GM19397 (cell line): ENCODE measurements at regions not wholly inside any gene's neighbourhood (a gene's known extent, or its start where the extent isn't known, plus 50 kb on each side); places are given as distances from the start of the nearest gene placed in this dataset.

ENCODE experiments used
- ATAC-seq: cut with Tn5 transposase; IDR thresholded peaks from one replicate; pipeline ENCODE4 v1.9.1; 2021; ENCODE audit warnings: mild to moderate bottlenecking, moderate library complexity; ENCODE audit not compliant: unreplicated experiment

DNA sequence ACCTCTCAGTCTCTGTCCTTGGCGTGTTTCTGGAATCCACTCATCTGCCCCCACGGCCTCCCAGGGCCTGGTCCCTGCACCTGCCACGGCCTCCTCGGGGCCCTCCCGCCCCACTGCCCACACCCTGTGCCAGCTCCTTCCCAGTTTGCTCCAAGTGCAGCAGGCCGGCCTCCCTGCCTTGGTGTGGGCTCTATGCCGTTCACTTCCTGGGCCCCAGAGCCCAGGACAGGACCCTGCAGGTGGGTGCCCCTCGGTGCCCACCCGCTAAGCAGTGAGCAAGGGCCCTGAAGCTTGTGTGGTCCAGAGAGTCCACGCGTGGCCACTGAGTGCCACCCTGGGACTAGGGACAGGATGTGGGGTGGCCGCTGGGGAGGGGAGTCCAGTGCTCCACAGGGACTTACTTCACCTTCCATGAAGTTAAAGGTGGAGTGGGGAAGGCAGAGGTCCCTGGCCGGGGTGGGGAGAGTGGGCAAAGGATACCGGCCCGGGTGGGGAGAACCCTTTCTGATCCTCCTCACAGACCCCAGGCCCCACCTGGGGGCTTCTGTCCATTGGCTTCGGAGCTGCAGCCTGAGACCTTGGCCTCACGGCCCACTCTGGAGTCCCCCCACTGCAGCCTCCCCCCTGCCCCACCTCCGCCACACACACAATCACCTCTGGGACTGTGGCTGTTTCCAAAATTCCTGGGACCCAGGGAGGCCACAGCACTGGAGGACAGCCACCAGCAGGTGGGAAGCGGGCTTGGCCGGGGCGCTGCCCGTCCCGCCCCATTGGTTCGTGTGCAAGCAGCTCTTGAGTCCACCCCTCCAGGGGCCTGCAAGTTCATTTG lies 60.0 kb upstream of the NKX1-1 start:
- ATAC-seq = no peak

DNA sequence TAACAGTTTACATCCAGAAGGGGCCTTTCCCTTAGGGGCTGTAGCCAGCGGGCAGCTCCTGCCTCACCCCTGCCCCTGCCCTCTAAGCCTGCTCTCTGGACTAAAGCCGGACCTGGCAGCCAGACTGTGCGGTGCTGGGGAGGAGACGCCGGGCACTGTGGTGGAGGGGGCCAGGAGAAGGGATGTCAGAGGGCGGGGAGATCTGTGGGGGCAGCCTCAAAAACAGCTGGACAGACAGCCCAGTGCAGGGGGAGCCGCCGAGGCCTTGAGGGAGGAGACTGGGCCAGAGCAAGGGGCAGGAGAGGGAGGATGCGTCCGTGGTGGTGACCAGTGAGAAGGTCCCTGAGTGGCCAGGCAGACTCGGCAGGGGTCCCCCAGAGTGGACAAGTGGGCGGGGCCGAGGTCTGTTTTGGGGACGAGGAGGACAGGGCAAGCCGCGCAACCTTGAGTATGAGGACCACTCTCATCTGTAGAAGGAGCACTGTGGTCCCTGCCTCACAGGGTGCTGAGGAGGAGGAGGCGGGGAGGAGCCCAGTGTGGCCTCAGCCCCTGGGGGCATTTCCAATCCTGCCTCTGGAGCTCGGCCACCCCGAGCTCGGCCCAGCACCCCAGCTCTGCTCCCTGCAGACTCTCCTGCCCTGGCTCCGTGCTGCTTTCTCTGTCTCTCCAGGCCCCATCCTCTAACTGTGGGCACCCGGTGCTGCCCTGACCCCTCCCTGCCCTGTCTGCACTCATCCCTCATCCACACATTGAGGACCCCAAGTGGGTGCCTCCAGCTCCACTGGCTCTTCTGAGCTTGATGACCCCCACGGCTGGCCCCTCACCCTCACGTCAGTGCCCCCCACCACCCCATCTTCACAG lies 59.2 kb upstream of the NKX1-1 start:
- ATAC-seq = no peak

DNA sequence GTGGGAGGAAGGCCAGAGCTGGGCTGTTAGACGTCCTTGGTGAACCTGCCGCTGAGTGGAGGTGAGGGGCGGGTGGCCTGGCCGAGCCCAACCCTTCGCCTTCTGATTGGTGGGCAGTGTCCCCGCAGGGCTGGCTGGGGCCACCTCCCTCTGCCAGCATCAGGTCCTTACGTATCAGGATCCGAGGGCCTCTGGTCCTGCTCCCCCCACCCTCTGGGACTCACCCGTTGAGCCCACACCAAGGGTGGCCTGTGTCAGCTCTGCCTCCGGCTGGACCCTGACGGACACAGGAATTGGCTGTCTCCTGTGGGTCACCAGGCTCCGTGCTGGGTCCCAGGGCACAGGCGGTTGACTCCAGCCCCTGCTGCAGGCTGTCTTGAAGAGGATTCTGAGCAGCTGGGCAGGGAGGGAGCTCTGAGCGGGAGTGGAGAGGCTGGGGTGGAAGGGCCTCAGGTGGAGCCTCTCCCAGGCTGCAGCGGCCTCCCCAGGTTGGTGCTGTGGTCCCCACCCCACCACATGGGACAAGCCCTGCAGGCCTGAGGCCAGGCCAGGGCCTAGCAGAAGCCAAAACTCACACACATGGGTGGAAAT lies 58.4 kb upstream of the NKX1-1 start:
- ATAC-seq = no peak

DNA sequence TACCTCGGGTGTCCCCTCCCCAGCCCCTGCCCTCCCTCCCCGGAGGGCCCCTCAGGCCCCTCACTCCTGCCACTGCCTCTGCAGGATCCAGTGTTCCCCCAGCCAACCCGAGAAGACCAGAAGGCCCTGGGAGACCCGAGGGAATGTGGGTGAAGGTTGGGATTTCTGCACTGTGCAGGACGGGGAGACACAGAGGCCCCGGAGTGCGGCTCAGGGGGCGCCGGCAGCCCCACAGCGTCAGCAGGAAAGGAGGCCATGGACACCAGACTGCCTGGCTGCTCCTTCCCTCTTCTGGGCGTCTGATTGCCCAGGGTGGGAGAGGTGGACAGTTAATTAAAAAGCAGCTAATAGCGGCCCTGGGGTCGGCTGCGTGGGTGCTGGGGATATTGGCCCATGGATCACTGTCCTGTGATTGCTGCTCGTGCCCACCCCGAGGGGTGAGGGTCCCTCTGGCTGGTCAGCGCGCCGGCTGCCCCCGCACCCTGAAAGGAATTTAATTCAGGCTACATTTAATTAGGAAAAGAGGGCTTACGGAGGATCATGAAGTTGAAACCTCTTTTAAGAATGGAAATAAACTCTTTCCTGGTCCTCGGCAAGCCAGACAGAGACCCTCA lies 57.8 kb upstream of the NKX1-1 start:
- no peak for ATAC-seq

DNA sequence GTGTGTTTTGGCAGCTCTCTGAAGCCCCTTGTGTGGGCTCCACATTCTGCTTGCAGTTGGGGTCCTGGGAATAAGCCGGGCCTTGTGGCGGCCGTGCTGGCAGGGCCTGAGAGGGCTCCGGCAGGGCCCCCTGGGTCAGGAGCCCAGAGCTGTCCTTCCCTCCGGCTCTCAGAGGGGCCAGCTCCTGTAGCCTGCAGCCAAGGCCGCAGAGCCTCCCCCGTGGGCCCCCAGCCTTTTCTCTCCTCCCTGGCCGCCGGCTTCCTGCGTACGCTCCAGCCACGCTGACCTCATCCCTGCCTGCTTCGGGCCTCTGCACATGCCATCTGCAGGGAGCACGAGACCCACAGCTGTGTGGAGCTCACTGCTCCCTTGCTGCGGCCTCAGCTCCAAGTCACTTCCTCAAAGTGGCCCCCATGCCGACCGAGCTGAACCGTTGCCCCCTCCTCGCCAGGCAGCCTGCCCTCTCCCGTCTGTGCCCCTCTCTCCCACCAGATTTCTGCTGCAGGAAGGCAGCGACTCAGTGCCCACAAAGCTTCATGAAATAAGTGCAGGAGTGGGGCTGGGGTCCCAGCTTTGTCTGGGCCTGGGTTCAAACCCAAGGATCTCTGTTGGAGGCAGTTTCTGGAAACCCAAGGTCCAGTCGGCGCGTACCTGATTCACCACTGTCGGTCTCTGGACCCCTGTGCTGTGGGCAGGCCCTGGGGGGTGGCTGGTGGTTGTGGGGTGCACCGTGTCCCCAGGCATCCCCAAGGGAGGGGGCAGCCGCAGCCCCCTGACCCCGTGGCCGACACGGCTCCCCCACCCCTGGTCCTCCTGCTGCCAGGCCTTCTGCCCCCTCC lies 57.1 kb upstream of the NKX1-1 start:
- no peak for ATAC-seq

DNA sequence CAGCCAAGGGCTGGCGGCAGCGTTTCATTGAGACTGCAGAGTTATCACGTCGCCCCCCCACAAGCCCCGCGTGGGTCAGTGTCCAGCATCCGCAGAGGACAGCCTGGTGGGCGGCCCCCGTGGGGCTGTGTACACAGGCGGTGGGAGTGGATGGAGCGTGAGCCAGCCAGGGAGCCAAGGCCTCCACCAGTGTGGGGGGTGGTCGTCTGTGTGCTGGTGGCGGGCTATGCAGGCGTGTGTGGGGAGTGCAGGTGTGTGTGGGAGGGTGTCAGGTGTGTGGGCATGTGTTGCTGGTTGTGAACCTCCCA lies 56.5 kb upstream of the NKX1-1 start:
- no peak for ATAC-seq

DNA sequence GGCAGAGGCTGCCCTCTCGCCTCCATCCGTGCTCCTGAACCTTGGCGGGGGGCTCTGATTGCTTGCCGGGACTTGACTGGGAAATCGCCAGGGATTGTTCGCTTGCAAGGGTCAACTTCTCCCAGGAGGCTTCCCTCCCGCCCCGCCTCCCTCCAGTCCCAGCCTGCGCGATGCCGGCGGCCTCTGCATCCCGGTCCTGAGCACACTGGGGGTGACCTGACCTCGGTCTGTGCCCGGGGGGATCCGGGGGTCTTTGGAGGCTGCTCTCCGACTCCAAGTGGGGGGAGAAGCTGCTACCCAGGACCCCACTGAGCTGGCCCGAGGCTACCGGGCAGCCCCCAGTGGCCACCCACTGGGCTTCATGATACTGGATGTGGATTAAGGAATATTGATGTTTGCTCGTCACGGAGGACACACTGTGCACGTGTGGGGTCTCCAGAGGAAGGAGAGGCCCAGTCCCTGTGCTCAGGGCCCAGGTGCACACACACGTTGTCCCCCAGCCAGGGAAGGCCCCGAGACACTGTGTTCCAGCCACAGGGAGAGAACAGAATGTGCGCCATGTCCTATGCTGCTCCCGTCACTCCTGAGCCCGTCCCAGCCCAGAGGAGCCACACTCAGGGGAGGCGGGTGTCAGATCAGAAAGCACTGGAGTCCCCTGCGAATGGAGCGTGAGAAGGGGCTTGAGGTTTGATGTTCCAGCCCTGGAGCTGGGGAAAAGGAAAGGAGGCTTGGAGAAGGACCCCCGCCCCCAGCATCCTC lies 55.9 kb upstream of the NKX1-1 start:
- no peak for ATAC-seq

DNA sequence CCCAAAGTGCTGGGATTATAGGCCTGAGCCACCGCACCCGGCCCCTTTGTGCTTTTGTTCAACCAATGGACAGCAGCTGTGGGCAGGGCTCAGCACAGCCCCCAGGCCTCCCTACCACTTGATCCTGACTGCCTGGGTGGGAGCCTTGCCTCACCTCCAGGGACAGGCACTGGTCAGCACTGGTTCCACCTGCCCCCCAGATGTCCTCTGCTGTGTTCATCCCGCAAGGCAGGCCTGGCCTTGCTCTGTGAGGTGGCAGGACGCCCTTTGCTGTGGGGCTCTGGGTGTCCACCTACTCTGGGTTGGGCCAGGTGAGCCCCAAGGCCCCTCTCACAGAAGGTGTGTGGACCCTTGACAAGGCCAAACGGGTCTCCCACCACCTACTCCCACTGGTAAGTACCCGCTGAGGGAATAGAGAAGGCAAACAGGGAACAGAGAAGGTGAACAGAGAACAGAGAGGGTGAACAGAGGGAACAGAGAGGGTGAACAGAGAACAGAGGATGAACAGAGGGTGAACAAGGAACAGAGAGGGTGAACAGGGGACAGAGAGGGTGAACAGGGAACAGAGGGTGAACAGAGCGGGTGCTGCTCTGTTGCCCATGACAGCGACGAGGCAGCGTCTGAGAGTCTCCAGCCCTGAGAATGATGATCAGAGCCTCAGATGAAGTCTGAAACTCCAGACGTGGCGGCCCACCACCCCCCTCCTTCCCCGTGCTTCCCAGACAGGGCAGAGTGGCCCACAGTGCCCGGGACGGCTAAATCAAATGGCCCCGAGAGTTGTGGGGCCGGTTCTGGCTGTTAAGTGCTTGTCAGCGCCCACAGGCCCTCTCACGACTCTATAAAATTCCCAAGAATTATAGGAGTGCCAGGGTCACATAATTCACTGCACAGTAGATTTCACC lies 55.0 kb upstream of the NKX1-1 start:
- ATAC-seq = no peak

DNA sequence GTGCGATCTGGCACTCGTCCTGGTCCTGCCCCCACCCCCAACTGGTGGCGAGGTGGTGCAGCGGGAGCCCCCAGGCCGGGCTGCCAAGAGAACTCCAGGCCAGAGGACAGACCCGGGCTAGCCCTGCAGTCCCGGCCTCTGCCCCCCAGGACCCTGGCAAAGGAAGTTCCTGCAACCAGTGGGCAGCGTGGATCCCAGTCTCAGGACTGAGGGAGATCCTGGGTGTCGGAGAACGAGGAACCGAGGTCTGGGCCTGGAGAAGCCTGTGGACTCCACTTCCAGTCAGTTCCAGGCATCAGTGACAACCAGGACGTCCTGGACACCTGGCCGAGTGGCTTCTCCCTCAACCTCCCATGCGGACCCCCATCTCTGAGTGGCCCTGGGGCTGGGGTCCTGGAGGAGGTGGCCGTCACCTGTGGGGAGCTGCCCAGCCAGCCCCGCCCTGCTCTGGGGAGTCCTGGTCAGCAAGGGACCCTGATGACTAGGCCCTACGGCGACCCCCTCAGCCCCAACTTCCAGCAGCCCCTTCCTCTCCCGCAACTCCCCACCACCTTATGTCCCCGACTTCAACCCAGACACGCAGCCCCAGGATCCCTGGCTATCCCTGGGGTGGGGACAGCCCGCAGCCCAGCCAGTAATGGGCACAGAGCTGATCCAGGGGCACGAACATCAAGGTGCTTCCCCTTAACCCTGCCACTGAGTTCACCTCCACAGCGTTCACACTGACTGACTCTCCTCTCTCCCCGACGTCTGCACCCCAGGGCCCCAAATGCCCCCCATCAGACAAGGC lies 53.7 kb upstream of the NKX1-1 start:
- ATAC-seq = no peak

DNA sequence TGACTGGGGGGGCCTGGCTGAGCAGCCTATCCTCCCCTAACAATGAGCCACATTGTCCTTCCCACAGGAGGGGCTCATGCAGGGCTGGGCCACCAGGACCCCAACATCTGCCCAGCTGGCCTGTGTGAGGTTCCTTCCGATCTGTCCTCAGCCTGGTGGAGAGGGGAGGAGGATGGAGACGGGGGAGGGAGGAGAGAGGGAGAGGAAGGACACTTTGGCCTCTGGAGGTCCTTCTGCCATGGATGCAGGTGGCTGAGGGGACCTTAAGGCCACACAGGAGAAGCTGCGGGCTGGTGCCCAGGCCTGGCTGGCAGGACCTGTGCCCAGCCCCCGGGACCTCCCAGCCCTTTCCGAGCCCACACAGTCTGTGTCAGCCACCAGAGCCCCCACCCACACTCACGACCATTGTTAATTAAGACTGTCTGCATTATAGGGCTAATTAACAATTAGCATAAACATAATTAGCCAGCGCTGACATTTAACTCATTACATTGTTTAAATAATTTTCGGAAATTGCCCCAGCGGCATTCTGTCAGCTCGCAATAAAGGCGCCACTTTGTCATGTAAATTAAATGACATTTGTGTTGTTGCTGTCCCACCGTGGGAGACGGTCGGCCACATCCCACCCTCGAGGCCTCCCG lies 53.0 kb upstream of the NKX1-1 start:
- no peak for ATAC-seq

DNA sequence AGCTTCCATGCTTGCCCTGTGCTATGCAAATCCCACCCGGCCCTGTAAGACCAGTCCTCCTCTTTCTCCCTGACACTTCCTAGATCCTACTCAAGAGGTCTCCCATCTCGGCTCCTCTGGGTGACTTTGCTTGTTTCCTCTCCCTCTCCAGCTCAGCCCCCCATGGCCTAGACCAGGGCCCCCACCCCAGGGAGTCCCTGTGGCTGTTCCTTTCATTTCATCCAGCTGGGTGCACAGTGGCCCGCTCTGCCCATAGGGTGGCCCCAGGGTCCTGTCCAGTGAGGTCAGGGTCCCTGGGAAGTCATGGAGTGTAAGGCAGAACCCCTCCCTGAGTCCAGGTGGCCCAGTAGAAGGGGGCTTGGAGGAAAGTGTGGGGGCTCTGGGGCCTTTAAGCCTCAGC lies 52.3 kb upstream of the NKX1-1 start:
- ATAC-seq = no peak
